GF-D8 (cell line): ENCODE measurements at regions not wholly inside any gene's neighbourhood (a gene's known extent, or its start where the extent isn't known, plus 50 kb on each side); places are given as distances from the start of the nearest gene placed in this dataset.
"Not testable (repeated sequence)": the region's sequence is repeated elsewhere in the genome, so short reads cannot be mapped to it uniquely, and the experiment has no call there.

Source experiments
- DNase-seq: peaks from one replicate; lab custom pipeline; 2025; lab: John Stamatoyannopoulos, UW

GRCh38 chrX:75673468-75673867 is 111.6 kb downstream of the MAGEE2 start:
- DNase-seq = no peak

DNA sequence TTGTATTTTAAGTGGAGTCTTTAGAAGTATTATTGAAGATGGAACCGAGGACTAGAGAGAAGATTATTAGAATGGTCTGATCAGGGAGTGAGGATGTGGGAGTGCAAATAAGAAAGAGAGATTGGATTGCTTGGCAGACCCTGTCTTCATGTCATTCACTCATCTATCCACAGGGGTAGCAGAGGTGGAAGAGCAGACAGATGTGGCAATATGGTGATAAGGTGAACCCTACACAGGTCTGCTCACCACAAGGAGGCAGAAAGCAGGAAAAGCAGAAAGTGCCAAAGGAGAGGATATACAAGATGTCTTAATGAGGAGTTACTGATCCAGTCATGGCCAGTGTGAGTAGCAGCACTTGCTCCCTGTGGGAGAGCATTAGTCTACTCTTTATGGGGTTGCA is 129.4 kb downstream of the MAGEE2 start:
- DNase-seq = no peak

DNA sequence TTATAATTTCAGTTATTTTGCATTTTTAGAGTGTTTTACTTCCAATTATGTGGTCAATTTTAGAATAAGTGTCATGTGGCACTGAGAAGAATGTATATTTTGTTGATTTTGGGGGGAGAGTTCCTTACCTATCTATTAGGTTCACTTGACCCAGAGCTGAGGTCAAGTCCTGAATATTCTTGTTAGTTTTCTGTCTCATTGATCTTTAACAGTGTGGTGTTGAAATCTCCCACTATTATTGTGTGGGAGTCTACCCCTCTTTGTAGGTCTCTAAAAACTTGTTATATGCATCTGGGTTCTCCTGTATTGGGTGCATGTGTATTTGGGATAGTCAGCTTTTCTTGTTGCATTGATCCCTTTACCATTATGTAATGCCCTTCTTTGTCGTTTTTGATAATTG is 127.0 kb upstream of the ZDHHC15 start:
- DNase-seq = no peak

GRCh38 chrX:75648803-75649588 is 126.2 kb upstream of the ZDHHC15 start:
- peak; percentile 14 for DNase-seq

DNA sequence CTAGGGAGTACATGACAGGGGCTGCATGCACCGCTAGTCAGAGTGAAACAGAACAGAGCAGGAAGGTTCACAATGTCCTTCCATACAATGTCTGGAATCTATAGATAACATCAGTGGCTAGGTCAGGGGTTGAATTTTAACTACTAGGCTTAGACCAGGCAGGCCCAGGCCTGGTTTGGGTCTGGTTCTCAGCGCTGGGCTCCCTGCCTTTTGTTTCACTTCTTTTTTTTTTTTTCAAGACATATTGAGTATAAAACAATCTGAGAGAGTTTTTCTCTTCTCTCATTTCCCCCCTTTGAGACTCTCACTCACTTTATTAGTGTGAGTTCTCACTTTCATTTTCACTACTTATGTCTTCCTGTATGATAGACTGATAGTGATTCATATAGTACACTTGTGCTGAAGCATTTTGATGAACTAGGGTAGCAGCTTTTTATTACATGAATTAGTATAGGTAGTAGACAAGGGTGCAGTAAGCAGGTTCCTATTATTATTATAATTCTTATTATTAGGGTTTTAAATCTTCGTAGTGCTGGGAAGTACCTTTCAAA is 120.0 kb upstream of the ZDHHC15 start:
- no peak for DNase-seq

DNA sequence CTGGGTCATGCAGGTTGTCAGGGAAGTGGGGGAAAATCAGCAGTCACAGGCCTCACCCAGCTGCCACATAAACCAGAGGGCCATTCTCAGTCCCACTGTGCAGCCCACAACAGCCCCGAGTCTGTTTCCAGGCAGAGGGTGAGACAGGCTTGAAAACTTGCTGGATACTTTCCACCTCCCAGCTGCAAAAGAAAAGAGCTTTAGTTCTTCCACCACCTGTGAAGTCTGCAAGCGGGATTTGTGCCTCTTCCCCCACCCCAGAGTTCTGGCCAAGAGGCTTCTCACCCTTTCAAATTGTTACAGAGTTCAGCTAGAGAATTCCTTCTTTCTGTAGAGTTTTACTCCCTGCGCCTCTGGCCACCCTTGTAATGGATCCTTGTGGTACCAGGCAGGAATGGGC is 115.5 kb upstream of the ZDHHC15 start:
- no peak for DNase-seq

DNA sequence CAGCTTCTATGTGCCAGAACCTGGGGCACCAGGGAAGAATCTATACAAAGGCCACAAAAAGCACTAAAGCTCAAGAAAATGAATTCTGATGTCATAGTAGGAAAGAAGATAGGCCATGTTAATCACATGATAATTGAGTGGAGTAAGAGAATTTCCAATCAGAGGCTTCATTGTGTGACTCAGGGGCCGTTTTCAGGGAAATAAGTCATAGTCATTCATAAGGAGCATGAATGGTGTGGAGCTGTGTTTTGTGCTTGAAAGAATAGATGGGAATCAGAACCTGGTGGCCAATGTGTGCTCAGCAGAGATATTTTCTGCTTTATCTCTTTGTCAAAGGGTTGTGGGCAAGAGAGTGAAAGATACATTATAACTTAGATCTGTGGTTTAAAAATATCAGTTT is 102.4 kb upstream of the ZDHHC15 start:
- DNase-seq = no peak

- DNase-seq = no peak
Measured at GRCh38 chrX:75623535-75623934, 100.7 kb upstream of the ZDHHC15 start.

- DNase-seq = no peak
Measured at GRCh38 chrX:75609406-75609805, 86.6 kb upstream of the ZDHHC15 start.

DNA sequence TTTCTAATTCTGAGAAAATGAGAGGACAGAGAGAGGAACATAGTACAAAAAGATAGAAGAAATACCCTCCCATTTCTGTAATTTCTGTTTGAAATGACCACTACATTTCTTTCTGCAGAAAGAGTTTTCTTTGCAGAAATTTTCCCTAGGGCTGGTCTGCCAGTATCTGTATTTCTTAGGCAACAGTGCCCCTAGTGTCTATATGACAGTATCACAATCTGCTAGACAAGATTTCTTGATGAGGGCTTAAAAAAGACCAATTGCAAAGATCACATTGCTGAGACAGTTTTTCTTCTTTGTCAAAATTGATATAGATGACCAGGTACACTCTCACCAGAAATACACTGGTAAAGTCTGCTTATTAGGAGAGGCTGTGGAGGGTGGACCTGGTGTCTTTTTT is 81.0 kb upstream of the ZDHHC15 start:
- no peak for DNase-seq

DNA sequence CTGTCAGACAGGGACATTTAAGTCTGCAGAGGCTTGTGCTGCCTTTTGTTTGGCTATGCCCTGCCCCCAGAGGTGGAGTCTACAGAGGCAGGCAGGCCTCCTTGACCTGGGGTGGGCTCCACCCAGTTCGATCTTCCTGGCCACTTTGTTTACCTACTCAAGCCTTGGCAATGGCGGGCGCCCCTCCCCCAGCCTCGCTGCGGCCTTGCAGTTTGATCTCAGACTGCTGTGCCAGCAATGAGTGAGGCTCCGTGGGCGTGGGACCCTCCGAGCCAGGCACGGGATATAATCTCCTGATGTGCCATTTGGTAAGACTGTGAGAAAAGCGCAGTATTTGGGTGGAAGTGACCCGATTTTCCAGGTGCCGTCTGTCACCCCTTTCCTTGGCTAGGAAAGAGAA is 79.2 kb upstream of the ZDHHC15 start:
- DNase-seq = not testable (repeated sequence)

GRCh38 chrX:75596178-75596577 is 73.3 kb upstream of the ZDHHC15 start:
- DNase-seq = no peak

- DNase-seq = not testable (repeated sequence)
Measured at GRCh38 chrX:75593186-75593585, 70.3 kb upstream of the ZDHHC15 start.

- no peak for DNase-seq
Measured at GRCh38 chrX:75582511-75582910, 59.7 kb upstream of the ZDHHC15 start.
